SU-DHL-6 (cell line): ENCODE measurements at regions not wholly inside any gene's neighbourhood (a gene's known extent, or its start where the extent isn't known, plus 50 kb on each side); places are given as distances from the start of the nearest gene placed in this dataset.

Experiments used
- EZH2phosphoT487 ChIP-seq: fragments of 200-600 bp; sonication (generic), shearing (Covaris generic); conservative IDR thresholded peaks from 2 replicates; pipeline ENCODE4 v1.6.1; 2018; ENCODE audit warnings: mild to moderate bottlenecking, antibody characterized with exemption, low read length, moderate library complexity, mixed read lengths
- TF ChIP-seq, protein P1 (sequence below): fragments of 200-600 bp; sonication (generic); IDR thresholded peaks from one replicate; pipeline ENCODE4 v1.5.1; 2017; ENCODE audit warnings: antibody characterized with exemption, mild to moderate bottlenecking, low read length, moderate library complexity; ENCODE audit not compliant: insufficient read depth, poor library complexity, severe bottlenecking

DNA sequence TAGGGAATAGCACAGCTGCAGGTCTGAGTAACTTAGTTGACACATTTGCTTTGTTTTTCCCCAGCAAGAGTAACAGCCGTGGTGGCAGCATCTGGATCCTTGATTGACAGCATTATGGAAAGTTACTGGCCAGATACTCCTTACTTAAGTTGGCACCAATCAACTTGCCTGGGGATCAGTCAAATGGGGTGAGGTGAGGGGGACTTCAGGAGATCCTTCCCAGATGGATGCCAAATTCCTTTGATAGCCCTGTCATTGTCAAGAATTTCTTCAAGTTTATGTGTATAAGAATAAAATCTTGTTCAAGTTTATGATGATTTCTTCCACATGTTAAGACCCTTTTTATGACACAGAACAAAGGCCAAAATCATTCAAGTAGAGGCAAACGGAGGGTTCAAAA lies 618.4 kb downstream of the SLC6A15 start:
- TF ChIP-seq, protein P1, sequence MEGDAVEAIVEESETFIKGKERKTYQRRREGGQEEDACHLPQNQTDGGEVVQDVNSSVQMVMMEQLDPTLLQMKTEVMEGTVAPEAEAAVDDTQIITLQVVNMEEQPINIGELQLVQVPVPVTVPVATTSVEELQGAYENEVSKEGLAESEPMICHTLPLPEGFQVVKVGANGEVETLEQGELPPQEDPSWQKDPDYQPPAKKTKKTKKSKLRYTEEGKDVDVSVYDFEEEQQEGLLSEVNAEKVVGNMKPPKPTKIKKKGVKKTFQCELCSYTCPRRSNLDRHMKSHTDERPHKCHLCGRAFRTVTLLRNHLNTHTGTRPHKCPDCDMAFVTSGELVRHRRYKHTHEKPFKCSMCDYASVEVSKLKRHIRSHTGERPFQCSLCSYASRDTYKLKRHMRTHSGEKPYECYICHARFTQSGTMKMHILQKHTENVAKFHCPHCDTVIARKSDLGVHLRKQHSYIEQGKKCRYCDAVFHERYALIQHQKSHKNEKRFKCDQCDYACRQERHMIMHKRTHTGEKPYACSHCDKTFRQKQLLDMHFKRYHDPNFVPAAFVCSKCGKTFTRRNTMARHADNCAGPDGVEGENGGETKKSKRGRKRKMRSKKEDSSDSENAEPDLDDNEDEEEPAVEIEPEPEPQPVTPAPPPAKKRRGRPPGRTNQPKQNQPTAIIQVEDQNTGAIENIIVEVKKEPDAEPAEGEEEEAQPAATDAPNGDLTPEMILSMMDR = no peak
- TF ChIP-seq EZH2phosphoT487 = no peak
